ENCODE measurements at regions not wholly inside any gene's neighbourhood (a gene's known extent, or its start where the extent isn't known, plus 50 kb on each side); places are given as distances from the start of the nearest gene placed in this dataset.
"Not testable (repeated sequence)": the region's sequence is repeated elsewhere in the genome, so short reads cannot be mapped to it uniquely, and the experiment has no call there.

- DNase-seq (ENCODE audit: low spot score), result no peak
Measured at GRCh38 chr4:38516190-38516589, 147.8 kb upstream of the KLF3 start.

- no peak for DNase-seq (ENCODE audit: low spot score)
Measured at GRCh38 chr4:38519666-38520065, 144.3 kb upstream of the KLF3 start.

GRCh38 chr4:38523054-38523453 lies 140.9 kb upstream of the KLF3 start:
- no peak for DNase-seq (ENCODE audit: low spot score)

GRCh38 chr4:38523524-38524448 lies 140.2 kb upstream of the KLF3 start:
- no peak for DNase-seq (ENCODE audit: low spot score)

DNA sequence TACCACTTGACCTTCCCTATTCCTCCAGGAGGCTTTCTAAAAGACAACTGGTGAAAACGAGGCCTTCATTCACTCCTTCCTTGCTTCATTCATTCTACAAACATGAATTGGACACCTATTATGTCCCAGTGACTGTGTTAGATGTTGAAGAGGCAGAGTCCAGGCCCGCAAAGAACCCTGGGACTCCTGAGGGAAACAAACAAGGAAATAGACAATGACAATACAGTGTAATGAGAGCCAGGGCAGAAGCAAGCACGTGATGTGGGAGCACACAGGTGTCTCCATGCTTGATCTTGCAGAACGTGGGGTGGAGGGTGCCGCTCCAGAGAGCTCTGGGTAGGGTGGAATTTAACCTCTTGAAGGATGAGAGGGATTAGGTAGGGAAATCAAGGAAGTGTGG lies 137.6 kb upstream of the KLF3 start:
- no peak for DNase-seq (ENCODE audit: low spot score)

GRCh38 chr4:38529189-38530115 lies 134.5 kb upstream of the KLF3 start:
- peak; percentile 69 for DNase-seq (ENCODE audit: low spot score)

- no peak for DNase-seq (ENCODE audit: low spot score)
Measured at GRCh38 chr4:38530486-38530885, 133.5 kb upstream of the KLF3 start.

- DNase-seq (ENCODE audit: low spot score), result no peak
Measured at GRCh38 chr4:38531141-38531727, 132.8 kb upstream of the KLF3 start.

- DNase-seq (ENCODE audit: low spot score), result no peak
Measured at GRCh38 chr4:38532908-38533499, 131.0 kb upstream of the KLF3 start.

GRCh38 chr4:38534344-38535045 lies 129.5 kb upstream of the KLF3 start:
- no peak for DNase-seq (ENCODE audit: low spot score)

GRCh38 chr4:38535071-38535470 lies 128.9 kb upstream of the KLF3 start:
- DNase-seq (ENCODE audit: low spot score), result not testable (repeated sequence)

GRCh38 chr4:38535717-38536116 lies 128.3 kb upstream of the KLF3 start:
- DNase-seq (ENCODE audit: low spot score), result no peak

- DNase-seq (ENCODE audit: low spot score), result no peak
Measured at GRCh38 chr4:38536716-38537115, 127.3 kb upstream of the KLF3 start.

GRCh38 chr4:38537666-38538065 lies 126.3 kb upstream of the KLF3 start:
- no peak for DNase-seq (ENCODE audit: low spot score)

GRCh38 chr4:38538517-38538916 lies 125.5 kb upstream of the KLF3 start:
- no peak for DNase-seq (ENCODE audit: low spot score)

GRCh38 chr4:38539501-38539900 lies 124.5 kb upstream of the KLF3 start:
- peak; percentile 16 for DNase-seq (ENCODE audit: low spot score)

- DNase-seq (ENCODE audit: low spot score), result no peak
Measured at GRCh38 chr4:38547052-38547451, 116.9 kb upstream of the KLF3 start.

GRCh38 chr4:38548256-38548655 lies 115.7 kb upstream of the KLF3 start:
- DNase-seq (ENCODE audit: low spot score), result no peak

- DNase-seq (ENCODE audit: low spot score), result no peak
Measured at GRCh38 chr4:38559374-38559773, 104.6 kb upstream of the KLF3 start.

- DNase-seq (ENCODE audit: low spot score), result no peak
Measured at GRCh38 chr4:38560340-38560739, 103.7 kb upstream of the KLF3 start.

DNA sequence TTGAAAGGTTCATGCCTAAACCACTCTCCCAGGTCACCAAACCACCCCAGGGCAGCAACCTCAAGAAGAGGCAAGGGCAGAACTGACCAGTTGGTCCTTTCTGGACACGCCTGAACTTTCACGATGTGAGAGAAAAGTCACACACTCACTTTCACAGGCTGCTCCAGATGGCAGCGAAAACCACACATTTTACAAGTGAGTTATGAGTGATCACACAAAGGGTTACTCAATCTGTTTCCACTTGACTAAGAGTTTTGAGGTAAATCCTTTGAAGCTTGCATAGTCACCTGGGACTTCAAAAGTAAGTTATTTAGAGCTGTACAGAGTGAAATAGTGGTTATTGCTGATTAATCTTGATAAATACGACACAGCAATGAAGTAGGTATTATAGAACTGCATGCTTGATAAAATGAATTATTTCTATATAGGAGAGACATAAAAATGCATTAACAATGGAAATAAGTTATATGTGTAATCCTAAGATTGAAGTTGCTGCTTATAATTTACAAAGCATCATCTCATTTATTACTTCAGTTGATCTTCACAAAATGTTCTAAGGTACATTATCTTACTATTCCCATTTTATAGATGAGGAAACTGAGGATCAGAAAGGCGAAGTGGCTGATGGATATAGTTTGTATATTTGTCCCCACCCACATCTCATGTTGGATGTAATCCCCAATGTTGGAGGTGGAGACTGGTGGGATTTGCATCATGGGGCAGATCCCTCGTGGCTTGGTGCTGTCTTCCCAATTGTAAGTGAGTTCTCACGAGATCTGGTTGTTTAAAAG lies 103.0 kb upstream of the KLF3 start:
- DNase-seq (ENCODE audit: low spot score), result no peak

All from hematopoietic multipotent progenitor cell treated with erythropoietin and hydrocortisone succinate and interleukin-3 and kit ligand, for 15 days (in vitro differentiated cells).